ENCODE measurements at regions not wholly inside any gene's neighbourhood (a gene's known extent, or its start where the extent isn't known, plus 50 kb on each side); places are given as distances from the start of the nearest gene placed in this dataset.

GRCh38 chr13:58300224-58300623 lies 668.7 kb downstream of the PCDH17 start:
- H2BK5ac ChIP-seq (ENCODE audit: insufficient read length, low read length) = no peak overlapping the region

More at GRCh38 chr13:58300224-58300623, 668.7 kb downstream of the PCDH17 start:
- Mint-ChIP-seq H3K27ac (no peak overlapping the region), H3K4me3 (no peak overlapping the region), H3K36me3 (ENCODE audit: insufficient read depth in 1 of 3, low read depth in 3 of 3) (no peaks in the 10 kb centered on the region), H3K27me3 (ENCODE audit: low read depth) (no peaks in the 10 kb centered on the region), H3K9me3 (no peaks in the 10 kb centered on the region), H3K4me1 (no peaks in the 10 kb centered on the region)
- H2AK5ac ChIP-seq (ENCODE audit: insufficient read length, low read length) = no peak overlapping the region
- H4K8ac ChIP-seq (replicated peaks; ENCODE audit: insufficient read length, low read depth, low read length) = no peak overlapping the region
- no peak overlapping the region for H4K91ac ChIP-seq (ENCODE audit: insufficient read length, low read depth, low read length)
- H3K79me2 ChIP-seq (ENCODE audit: insufficient read depth, low read length) = no peaks in the 10 kb centered on the region
- no peak overlapping the region for H3K56ac ChIP-seq (ENCODE audit: insufficient read length, low read depth, low read length)
- H3K4me1 ChIP-seq (ENCODE audit: insufficient read depth, low read length) = no peaks in the 10 kb centered on the region
- H2BK120ac ChIP-seq (ENCODE audit: low read depth, low read length, poor library complexity, severe bottlenecking) = no peak overlapping the region
- H3K23me2 ChIP-seq (ENCODE audit: insufficient read length, low read depth, low read length, poor library complexity, severe bottlenecking) = no peaks in the 10 kb centered on the region
- no peak overlapping the region for H3K18ac ChIP-seq (ENCODE audit: insufficient read length, low read depth, low read length)
- no peak overlapping the region for H3K4me2 ChIP-seq (ENCODE audit: insufficient read depth, insufficient read length, low read length)
- no peak for DNase-seq
- no peak overlapping the region for H2BK20ac ChIP-seq (ENCODE audit: low read depth, low read length, poor library complexity, severe bottlenecking)
- no peak overlapping the region for H4K5ac ChIP-seq (ENCODE audit: insufficient read length, low read depth, low read length)
- no peak overlapping the region for H3K14ac ChIP-seq (ENCODE audit: insufficient read depth, low read length)
- H3K23ac ChIP-seq (ENCODE audit: insufficient read length, low read depth, low read length) = no peak overlapping the region
- H3K9me3 ChIP-seq (ENCODE audit: control insufficient read depth, low read depth, low read length) = no peaks in the 10 kb centered on the region
- no peak overlapping the region for H2BK12ac ChIP-seq (ENCODE audit: insufficient read length, low read depth, low read length)
- H3K27me3 ChIP-seq (ENCODE audit: insufficient read depth, low read length) = no peaks in the 10 kb centered on the region
- TF ChIP-seq CTCF (conservative IDR thresholded peaks at IDR 0.05) = no peak
- no peak overlapping the region for H2BK15ac ChIP-seq (ENCODE audit: low read depth, low read length)
- no peaks in the 10 kb centered on the region for H4K20me1 ChIP-seq (ENCODE audit: control insufficient read depth, insufficient read depth, insufficient read length)
- no peak overlapping the region for H2AFZ ChIP-seq (ENCODE audit: low read length)
- no peak overlapping the region for H3K4ac ChIP-seq (ENCODE audit: low read depth, low read length)
- no peak overlapping the region for H3K9ac ChIP-seq (ENCODE audit: extremely low read depth, insufficient read length, low read length)
- no peak overlapping the region for H3K27ac ChIP-seq (ENCODE audit: insufficient read length, low read depth, low read length)
- no peaks in the 10 kb centered on the region for H3K79me1 ChIP-seq (ENCODE audit: insufficient read depth, low read depth, low read length, poor library complexity, severe bottlenecking)
- no peak overlapping the region for H3T11ph ChIP-seq (ENCODE audit: low read length)
